Ascending aorta (tissue), 2 donors: ENCODE measurements at regions not wholly inside any gene's neighbourhood (a gene's known extent, or its start where the extent isn't known, plus 50 kb on each side); places are given as distances from the start of the nearest gene placed in this dataset.

ENCODE experiments used
- DNase-seq, 2 donors: peaks; one replicate each; pipeline ENCODE4 v3.0.0-alpha.2; 2019; ENCODE audit warnings: low spot score in 2 of 2
- H3K27ac ChIP-seq, 2 donors: fragments of 200-600 bp; sonication (generic); one replicate each; pipeline ENCODE4 v1.5.1; 2016 to 2017; ENCODE audit warnings: mild to moderate bottlenecking in 1 of 2
- H3K27me3 ChIP-seq: fragments of 200-600 bp; sonication (generic); one replicate; pipeline ENCODE4 v1.5.1; 2017
- H3K36me3 ChIP-seq, 2 donors: fragments of 200-600 bp; sonication (generic); one replicate each; pipeline ENCODE4 v1.5.1; 2016
- H3K4me1 ChIP-seq, 2 donors: fragments of 200-600 bp; sonication (generic); one replicate each; pipeline ENCODE4 v1.5.1; 2016 to 2017; ENCODE audit warnings: mild to moderate bottlenecking in 1 of 2
- H3K4me3 ChIP-seq, 2 donors: fragments of 200-600 bp; sonication (generic); one replicate each; pipeline ENCODE4 v1.5.1; 2016 to 2017; ENCODE audit warnings: mild to moderate bottlenecking in 1 of 2
- H3K9me3 ChIP-seq, 2 donors: fragments of 200-600 bp; sonication (generic); one replicate each; pipeline ENCODE4 v1.5.1; 2016
- intact Hi-C: fragments of 100-400 bp; cut with DNase I; formaldehyde crosslinking; loops from one replicate; pipeline ENCODE4 v1.15.1; 2023
- TF ChIP-seq, protein P1 (sequence below), 3 experiments: fragments of 200-600 bp in 2 of 3; fragments of 450-650 bp in 1 of 3; sonication (generic) in 2 of 3; IDR thresholded peaks; one replicate each; pipeline ENCODE4 v1.5.1; 2016 to 2019; ENCODE audit warnings: antibody characterized with exemption in 3 of 3, mild to moderate bottlenecking in 1 of 3, moderate library complexity in 1 of 3

DNA sequence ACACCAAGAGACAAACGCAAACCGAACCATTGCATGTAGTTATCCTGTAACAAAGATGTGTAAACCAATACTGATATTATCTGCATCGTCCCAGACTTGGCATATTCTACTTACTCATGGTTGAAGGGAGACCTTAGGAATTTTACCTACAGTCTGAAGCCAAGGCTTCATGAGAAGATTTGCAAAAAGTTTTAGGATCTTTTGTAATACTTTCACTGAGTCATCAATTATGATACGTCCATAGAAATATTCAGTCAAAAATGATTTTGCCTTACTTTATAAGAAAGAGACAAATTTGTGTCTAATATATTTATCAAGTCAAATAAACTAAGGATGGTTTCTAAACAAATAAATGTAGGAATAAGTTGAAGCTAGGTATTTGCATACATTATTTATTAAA is 1176.1 kb upstream of the ADGRL2 start:
- Histone ChIP-seq H3K4me3 (no peak overlapping the region), H3K27me3 (no peaks in the 10 kb centered on the region), H3K9me3 (no peaks in the 10 kb centered on the region), H3K27ac (no peak overlapping the region), H3K36me3 (no peaks in the 10 kb centered on the region), H3K4me1 (no peaks in the 10 kb centered on the region)
- TF ChIP-seq, protein P1, sequence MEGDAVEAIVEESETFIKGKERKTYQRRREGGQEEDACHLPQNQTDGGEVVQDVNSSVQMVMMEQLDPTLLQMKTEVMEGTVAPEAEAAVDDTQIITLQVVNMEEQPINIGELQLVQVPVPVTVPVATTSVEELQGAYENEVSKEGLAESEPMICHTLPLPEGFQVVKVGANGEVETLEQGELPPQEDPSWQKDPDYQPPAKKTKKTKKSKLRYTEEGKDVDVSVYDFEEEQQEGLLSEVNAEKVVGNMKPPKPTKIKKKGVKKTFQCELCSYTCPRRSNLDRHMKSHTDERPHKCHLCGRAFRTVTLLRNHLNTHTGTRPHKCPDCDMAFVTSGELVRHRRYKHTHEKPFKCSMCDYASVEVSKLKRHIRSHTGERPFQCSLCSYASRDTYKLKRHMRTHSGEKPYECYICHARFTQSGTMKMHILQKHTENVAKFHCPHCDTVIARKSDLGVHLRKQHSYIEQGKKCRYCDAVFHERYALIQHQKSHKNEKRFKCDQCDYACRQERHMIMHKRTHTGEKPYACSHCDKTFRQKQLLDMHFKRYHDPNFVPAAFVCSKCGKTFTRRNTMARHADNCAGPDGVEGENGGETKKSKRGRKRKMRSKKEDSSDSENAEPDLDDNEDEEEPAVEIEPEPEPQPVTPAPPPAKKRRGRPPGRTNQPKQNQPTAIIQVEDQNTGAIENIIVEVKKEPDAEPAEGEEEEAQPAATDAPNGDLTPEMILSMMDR (IDR thresholded peaks at IDR 0.05): no peak
- intact Hi-C loops: no loop called here
- DNase-seq: no peak

DNA sequence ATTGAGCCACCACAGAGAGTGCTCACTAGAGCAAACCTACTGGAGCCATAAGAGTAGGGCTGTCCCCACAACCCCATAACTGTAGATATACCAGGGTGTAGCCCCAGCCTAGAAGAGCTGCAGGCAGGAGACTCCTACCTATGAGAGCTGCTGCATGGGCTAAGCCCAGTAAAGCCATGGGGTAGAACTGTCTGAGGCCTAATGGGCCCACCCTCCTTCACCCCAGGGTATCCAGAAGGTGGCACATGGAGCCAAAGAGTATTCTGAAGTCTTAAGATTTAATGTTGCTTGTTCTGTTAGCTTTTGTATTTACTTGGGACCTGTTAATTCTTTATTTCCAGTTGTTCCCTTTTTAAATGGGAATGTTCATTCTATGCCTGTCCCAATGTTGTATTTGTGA is 1193.7 kb upstream of the ADGRL2 start:
- TF ChIP-seq, protein P1 (IDR thresholded peaks at IDR 0.05): no peak
- no peaks in the 10 kb centered on the region for H3K4me1 ChIP-seq
- H3K27me3 ChIP-seq: no peaks in the 10 kb centered on the region
- H3K27ac ChIP-seq: no peak overlapping the region
- intact Hi-C loops: no loop called here
- H3K4me3 ChIP-seq: no peak overlapping the region
- H3K36me3 ChIP-seq: no peaks in the 10 kb centered on the region
- H3K9me3 ChIP-seq: no peaks in the 10 kb centered on the region
- DNase-seq: no peak

DNA sequence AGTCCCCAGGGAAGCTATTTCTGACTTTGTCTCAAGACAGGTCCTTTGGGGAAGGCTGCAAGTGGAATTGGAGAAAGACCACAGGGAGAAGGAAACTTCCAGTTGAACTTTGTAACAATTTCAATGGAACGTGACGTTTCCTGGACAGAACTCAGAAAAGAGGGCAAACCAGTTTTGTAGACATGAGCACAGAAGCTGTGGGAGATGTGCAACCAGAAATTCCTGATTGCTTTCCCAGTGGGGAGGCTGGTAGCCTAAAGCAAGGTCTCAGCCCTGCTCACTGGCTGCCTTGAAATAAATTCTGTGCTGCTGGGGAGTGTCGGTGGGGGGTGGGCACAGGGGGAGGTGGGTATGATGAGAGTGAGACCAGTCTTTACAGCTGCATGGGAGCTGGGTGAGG is 1206.7 kb upstream of the ADGRL2 start:
- no peak for DNase-seq
- intact Hi-C loops: no loop called here
- H3K9me3 ChIP-seq: peaks cover 0 to 6% of the 10 kb centered on the region in 2 donors
- no peak overlapping the region for H3K4me3 ChIP-seq
- no peak overlapping the region for H3K27ac ChIP-seq
- TF ChIP-seq, protein P1 (IDR thresholded peaks at IDR 0.05): no peak
- H3K36me3 ChIP-seq: no peaks in the 10 kb centered on the region
- H3K27me3 ChIP-seq: no peaks in the 10 kb centered on the region
- no peaks in the 10 kb centered on the region for H3K4me1 ChIP-seq

DNA sequence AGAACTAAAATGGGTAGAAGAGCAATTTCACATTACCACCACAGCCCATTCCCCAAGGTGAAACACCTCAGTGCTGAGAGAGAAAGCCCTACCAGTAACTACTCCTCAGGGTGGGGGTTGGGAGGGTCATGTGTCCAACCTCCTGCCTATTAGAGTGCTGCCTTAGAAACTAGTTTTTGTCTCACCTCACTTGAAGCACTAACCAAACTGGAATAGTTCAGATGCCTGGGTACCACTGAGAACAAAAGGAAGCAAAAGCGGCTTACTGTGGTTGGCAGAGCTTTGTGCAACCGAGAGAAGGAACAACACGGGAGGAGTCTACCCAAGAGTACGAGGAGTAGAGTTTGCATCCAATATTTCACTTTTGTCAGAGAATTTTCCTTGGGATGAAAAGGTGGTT is 1207.5 kb upstream of the ADGRL2 start:
- no peak overlapping the region for H3K27ac ChIP-seq
- no peaks in the 10 kb centered on the region for H3K27me3 ChIP-seq
- no peaks in the 10 kb centered on the region for H3K4me1 ChIP-seq
- H3K9me3 ChIP-seq: peaks cover 0 to 6% of the 10 kb centered on the region in 2 donors
- H3K4me3 ChIP-seq: no peak overlapping the region
- DNase-seq: no peak
- TF ChIP-seq, protein P1 (IDR thresholded peaks at IDR 0.05): no peak
- no peaks in the 10 kb centered on the region for H3K36me3 ChIP-seq
- intact Hi-C loops: no loop called here

DNA sequence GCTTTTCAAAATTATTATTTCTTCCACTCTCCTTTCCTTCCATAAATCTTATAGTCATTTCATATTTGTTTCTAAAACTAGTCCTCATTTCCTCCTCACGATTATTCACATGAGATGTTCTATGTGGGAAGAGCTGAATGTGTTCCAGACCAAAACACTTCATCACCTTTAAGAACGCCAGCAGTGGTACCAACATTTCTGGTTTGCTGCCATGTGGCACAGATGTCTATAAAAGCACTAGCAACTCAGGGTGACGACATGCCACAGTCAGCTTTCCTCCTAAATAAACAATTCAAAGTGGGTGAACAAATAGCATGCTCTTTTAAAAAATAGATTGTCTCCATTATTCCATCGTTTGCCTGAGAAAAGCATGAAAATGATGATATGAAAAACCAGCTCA is 1217.8 kb upstream of the ADGRL2 start:
- H3K36me3 ChIP-seq: no peaks in the 10 kb centered on the region

More for the DNA sequence above, 1217.8 kb upstream of the ADGRL2 start:
- no peak for DNase-seq
- intact Hi-C loops: no loop called here
- H3K4me1 ChIP-seq: no peaks in the 10 kb centered on the region
- H3K9me3 ChIP-seq: no peaks in the 10 kb centered on the region
- H3K27ac ChIP-seq: no peak overlapping the region
- TF ChIP-seq, protein P1 (IDR thresholded peaks at IDR 0.05): no peak
- H3K27me3 ChIP-seq: no peaks in the 10 kb centered on the region
- no peak overlapping the region for H3K4me3 ChIP-seq
